ENCODE measurements at regions not wholly inside any gene's neighbourhood (a gene's known extent, or its start where the extent isn't known, plus 50 kb on each side); places are given as distances from the start of the nearest gene placed in this dataset.

DNA sequence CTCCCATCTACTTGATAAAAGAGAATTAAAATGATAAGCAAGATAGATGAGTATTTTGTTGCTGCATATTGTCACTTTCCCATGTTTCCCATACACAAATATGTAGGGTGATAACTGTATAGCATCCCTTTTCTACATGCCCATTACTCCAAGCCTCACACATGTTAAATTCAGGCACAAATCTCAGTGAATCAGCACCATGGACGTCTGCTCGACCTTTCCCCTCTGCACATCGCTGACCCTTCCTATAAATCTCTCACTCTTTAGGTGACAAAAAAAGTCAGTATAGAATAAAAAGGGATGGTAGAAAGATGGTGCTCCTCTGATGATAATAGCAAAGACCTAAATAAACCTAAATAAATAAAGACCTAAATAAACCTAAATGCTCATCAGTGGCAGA is 1097.7 kb upstream of the C9orf72 start:
- POLR2A ChIA-PET: no interaction called here
- ATAC-seq: no peak
- H3K4me3 ChIP-seq (ENCODE audit: low read length): no peak overlapping the region
- no peaks in the 10 kb centered on the region for H3K27me3 ChIP-seq (ENCODE audit: control insufficient read depth in 2 of 2, insufficient read depth in 2 of 2, low read length in 2 of 2)
- H3K36me3 ChIP-seq (ENCODE audit: control insufficient read depth in 2 of 3, insufficient read depth in 3 of 3, low read length in 3 of 3): no peaks in the 10 kb centered on the region
- H3K4me1 Mint-ChIP-seq: no peaks in the 10 kb centered on the region
- no peak overlapping the region for H3K27ac Mint-ChIP-seq
- no peak overlapping the region for H3K27ac ChIP-seq (ENCODE audit: low read depth, low read length)
- no peaks in the 10 kb centered on the region for H3K4me1 ChIP-seq (ENCODE audit: control insufficient read depth in 2 of 2, insufficient read depth in 2 of 2, low read length in 2 of 2)
- H3K9me3 Mint-ChIP-seq: peaks cover 0 to 5% (median 0%) of the 10 kb centered on the region in 11 donors
- H3K27me3 Mint-ChIP-seq: no peaks in the 10 kb centered on the region
- intact Hi-C loops (cut with micrococcal nuclease): no loop called here
- no peak for DNase-seq
- CTCF ChIA-PET: no interaction called here
- no peak overlapping the region for H3K4me3 Mint-ChIP-seq
- H3K9me3 ChIP-seq (ENCODE audit: control insufficient read depth in 2 of 3, low read length in 3 of 3): no peaks in the 10 kb centered on the region
- no peaks in the 10 kb centered on the region for H3K36me3 Mint-ChIP-seq

DNA sequence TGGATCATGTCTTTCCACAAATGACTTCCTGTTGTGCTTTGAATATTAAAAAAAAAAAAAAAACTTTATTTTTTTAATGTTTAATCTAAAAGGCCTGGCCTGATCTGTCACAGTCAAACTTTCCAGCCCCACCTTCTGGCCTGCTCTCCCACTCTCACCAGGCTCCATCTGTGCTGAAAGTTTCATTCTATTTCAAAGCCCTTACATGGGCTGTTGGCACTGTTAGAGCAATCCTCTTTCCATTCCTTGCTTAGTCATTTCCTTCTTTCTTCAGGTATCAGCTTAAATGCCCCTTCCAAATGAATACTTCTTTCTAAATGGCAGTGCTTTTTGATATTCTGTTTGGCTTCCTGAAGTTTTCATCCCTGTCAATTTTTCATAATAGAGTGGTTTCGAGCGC is 1104.8 kb upstream of the C9orf72 start:
- H3K4me3 Mint-ChIP-seq: no peak overlapping the region
- DNase-seq (no peak), ATAC-seq (no peak)
- Histone ChIP-seq H3K27ac (ENCODE audit: low read depth, low read length) (no peak overlapping the region), H3K4me3 (ENCODE audit: low read length) (no peak overlapping the region), H3K36me3 (ENCODE audit: control insufficient read depth in 2 of 3, insufficient read depth in 3 of 3, low read length in 3 of 3) (no peaks in the 10 kb centered on the region), H3K9me3 (ENCODE audit: control insufficient read depth in 2 of 3, low read length in 3 of 3) (no peaks in the 10 kb centered on the region), H3K4me1 (ENCODE audit: control insufficient read depth in 2 of 2, insufficient read depth in 2 of 2, low read length in 2 of 2) (no peaks in the 10 kb centered on the region), H3K27me3 (ENCODE audit: control insufficient read depth in 2 of 2, insufficient read depth in 2 of 2, low read length in 2 of 2) (no peaks in the 10 kb centered on the region)
- CTCF ChIA-PET: no interaction called here
- peaks cover 0 to 2% (median 0%) of the 10 kb centered on the region in 11 donors for H3K9me3 Mint-ChIP-seq
- POLR2A ChIA-PET: no interaction called here
- no peaks in the 10 kb centered on the region for H3K4me1 Mint-ChIP-seq
- no peaks in the 10 kb centered on the region for H3K36me3 Mint-ChIP-seq
- intact Hi-C loops (cut with micrococcal nuclease): no loop called here
- H3K27ac Mint-ChIP-seq: no peak overlapping the region
- H3K27me3 Mint-ChIP-seq: no peaks in the 10 kb centered on the region

DNA sequence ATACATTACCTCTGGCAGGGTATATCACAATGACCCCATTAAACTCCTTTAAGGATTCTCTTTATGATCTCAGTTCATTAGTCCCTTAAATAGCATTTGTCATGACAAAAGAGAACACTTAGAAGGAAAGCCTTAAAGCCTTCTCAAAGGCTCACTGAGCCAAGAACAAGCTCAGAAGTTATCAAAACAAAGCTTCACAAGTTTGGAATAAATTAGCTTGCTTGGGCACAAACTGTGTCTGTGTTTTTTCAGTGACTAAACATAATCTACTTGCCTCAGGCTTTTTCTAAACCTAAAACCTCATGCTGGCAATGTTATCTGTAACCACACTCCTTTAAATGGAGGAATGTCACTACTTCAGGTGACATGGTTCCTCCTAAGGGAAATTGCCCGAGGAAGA is 1114.9 kb upstream of the C9orf72 start:
- ChIA-PET POLR2A (no interaction called here), CTCF (no interaction called here)
- no peak for DNase-seq
- no peak overlapping the region for H3K4me3 ChIP-seq (ENCODE audit: low read length)
- H3K36me3 ChIP-seq (ENCODE audit: control insufficient read depth in 2 of 3, insufficient read depth in 3 of 3, low read length in 3 of 3): no peaks in the 10 kb centered on the region
- H3K9me3 Mint-ChIP-seq: peaks cover 0 to 29% (median 7%) of the 10 kb centered on the region in 11 donors
- H3K9me3 ChIP-seq (ENCODE audit: control insufficient read depth in 2 of 3, low read length in 3 of 3): no peaks in the 10 kb centered on the region
- H3K27ac Mint-ChIP-seq: no peak overlapping the region
- no peaks in the 10 kb centered on the region for H3K36me3 Mint-ChIP-seq
- no peaks in the 10 kb centered on the region for H3K27me3 ChIP-seq (ENCODE audit: control insufficient read depth in 2 of 2, insufficient read depth in 2 of 2, low read length in 2 of 2)
- intact Hi-C loops (cut with micrococcal nuclease): no loop called here
- no peak overlapping the region for H3K4me3 Mint-ChIP-seq
- H3K4me1 Mint-ChIP-seq: no peaks in the 10 kb centered on the region
- no peaks in the 10 kb centered on the region for H3K27me3 Mint-ChIP-seq
- H3K27ac ChIP-seq (ENCODE audit: low read depth, low read length): no peak overlapping the region
- ATAC-seq: no peak
- H3K4me1 ChIP-seq (ENCODE audit: control insufficient read depth in 2 of 2, insufficient read depth in 2 of 2, low read length in 2 of 2): no peaks in the 10 kb centered on the region

DNA sequence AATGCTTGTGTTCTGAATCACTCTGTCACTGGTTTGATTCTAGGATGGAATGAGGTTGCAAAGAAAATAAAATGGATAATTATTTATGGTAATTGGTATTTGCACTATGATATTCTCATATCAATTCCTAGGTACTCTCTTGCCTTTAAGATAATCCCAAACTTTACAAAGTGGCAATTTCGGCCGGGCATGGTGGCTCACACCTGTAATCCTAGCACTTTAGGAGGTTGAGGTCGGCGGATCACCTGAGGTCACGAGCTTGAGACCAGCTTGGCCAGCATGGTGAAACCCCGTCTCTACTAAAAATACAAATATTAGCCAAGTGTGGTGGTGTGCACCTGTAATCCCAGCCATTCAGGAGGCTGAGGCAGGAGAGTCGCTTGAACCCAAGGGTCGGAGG is 1118.7 kb upstream of the C9orf72 start:
- POLR2A ChIA-PET: no interaction called here

DNA sequence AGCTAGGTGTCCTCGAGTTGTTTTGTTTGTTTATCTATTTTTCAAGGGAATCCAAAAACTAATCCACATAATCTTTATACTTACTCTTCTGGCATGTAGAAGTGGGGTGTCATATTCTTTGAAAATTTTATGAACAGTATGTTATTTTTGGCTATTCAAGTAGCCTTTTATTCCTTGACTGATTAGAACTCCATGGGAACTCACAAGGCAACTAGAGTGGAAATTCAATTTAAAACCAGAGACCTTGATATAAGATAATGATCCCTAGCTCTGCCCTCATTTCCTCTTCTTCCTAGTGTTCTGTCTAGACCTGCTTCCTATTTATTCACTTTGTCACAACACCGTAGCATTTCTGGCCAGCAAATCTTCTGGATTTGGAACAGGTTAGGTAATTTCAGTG is 1123.7 kb upstream of the C9orf72 start:
- Histone ChIP-seq H3K27ac (ENCODE audit: low read depth, low read length) (no peak overlapping the region), H3K27me3 (ENCODE audit: control insufficient read depth in 2 of 2, insufficient read depth in 2 of 2, low read length in 2 of 2) (no peaks in the 10 kb centered on the region), H3K4me3 (ENCODE audit: low read length) (no peak overlapping the region), H3K4me1 (ENCODE audit: control insufficient read depth in 2 of 2, insufficient read depth in 2 of 2, low read length in 2 of 2) (no peaks in the 10 kb centered on the region), H3K9me3 (ENCODE audit: control insufficient read depth in 2 of 3, low read length in 3 of 3) (no peaks in the 10 kb centered on the region), H3K36me3 (ENCODE audit: control insufficient read depth in 2 of 3, insufficient read depth in 3 of 3, low read length in 3 of 3) (no peaks in the 10 kb centered on the region)
- Mint-ChIP-seq H3K4me1 (no peaks in the 10 kb centered on the region), H3K4me3 (no peak overlapping the region), H3K9me3 (peaks cover 3 to 26% (median 12%) of the 10 kb centered on the region in 11 donors), H3K27me3 (no peaks in the 10 kb centered on the region), H3K27ac (no peak overlapping the region), H3K36me3 (no peaks in the 10 kb centered on the region)
- ChIA-PET POLR2A (no interaction called here), CTCF (no interaction called here)
- intact Hi-C loops (cut with micrococcal nuclease): no loop called here
- DNase-seq (no peak), ATAC-seq (no peak)

More for the DNA sequence above, 1118.7 kb upstream of the C9orf72 start:
- Histone ChIP-seq H3K27ac (ENCODE audit: low read depth, low read length) (no peak overlapping the region), H3K36me3 (ENCODE audit: control insufficient read depth in 2 of 3, insufficient read depth in 3 of 3, low read length in 3 of 3) (no peaks in the 10 kb centered on the region), H3K4me1 (ENCODE audit: control insufficient read depth in 2 of 2, insufficient read depth in 2 of 2, low read length in 2 of 2) (no peaks in the 10 kb centered on the region), H3K9me3 (ENCODE audit: control insufficient read depth in 2 of 3, low read length in 3 of 3) (no peaks in the 10 kb centered on the region), H3K27me3 (ENCODE audit: control insufficient read depth in 2 of 2, insufficient read depth in 2 of 2, low read length in 2 of 2) (no peaks in the 10 kb centered on the region), H3K4me3 (ENCODE audit: low read length) (no peak overlapping the region)
- no peaks in the 10 kb centered on the region for H3K27me3 Mint-ChIP-seq
- no peak overlapping the region for H3K4me3 Mint-ChIP-seq
- no peak overlapping the region for H3K27ac Mint-ChIP-seq
- intact Hi-C loops (cut with micrococcal nuclease): no loop called here
- no peaks in the 10 kb centered on the region for H3K36me3 Mint-ChIP-seq
- ATAC-seq: no peak
- peaks cover 0 to 22% (median 4%) of the 10 kb centered on the region in 11 donors for H3K9me3 Mint-ChIP-seq
- no peak for DNase-seq
- no peaks in the 10 kb centered on the region for H3K4me1 Mint-ChIP-seq
- CTCF ChIA-PET: no interaction called here

DNA sequence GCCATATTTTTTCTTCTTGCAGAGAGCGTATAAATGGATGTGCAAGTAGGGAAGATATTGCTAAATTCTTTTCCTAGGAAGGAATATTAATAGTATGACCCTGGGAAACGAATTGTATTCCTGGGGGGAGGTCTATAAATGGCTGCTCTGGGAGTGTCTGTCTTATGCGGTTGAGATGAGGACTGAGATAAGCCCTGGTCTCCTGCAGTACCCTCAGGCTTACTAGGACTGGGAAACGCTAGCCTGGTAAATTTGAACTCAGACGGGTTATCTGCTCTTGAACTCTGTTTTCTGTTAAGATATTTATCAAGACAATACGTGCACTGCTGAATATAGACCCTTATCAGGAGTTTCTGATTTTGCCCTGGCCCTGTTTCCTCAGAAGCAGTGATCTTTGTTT is 1126.4 kb upstream of the C9orf72 start:
- H3K27me3 Mint-ChIP-seq: no peaks in the 10 kb centered on the region
- Histone ChIP-seq H3K4me3 (ENCODE audit: low read length) (no peak overlapping the region), H3K4me1 (ENCODE audit: control insufficient read depth in 2 of 2, insufficient read depth in 2 of 2, low read length in 2 of 2) (no peaks in the 10 kb centered on the region), H3K36me3 (ENCODE audit: control insufficient read depth in 2 of 3, insufficient read depth in 3 of 3, low read length in 3 of 3) (no peaks in the 10 kb centered on the region), H3K27me3 (ENCODE audit: control insufficient read depth in 2 of 2, insufficient read depth in 2 of 2, low read length in 2 of 2) (no peaks in the 10 kb centered on the region), H3K27ac (ENCODE audit: low read depth, low read length) (no peak overlapping the region), H3K9me3 (ENCODE audit: control insufficient read depth in 2 of 3, low read length in 3 of 3) (no peaks in the 10 kb centered on the region)
- no peak for ATAC-seq
- DNase-seq: no peak
- H3K4me3 Mint-ChIP-seq: no peak overlapping the region
- no peaks in the 10 kb centered on the region for H3K36me3 Mint-ChIP-seq
- ChIA-PET CTCF (no interaction called here), POLR2A (no interaction called here)
- no peaks in the 10 kb centered on the region for H3K4me1 Mint-ChIP-seq
- H3K27ac Mint-ChIP-seq: no peak overlapping the region
- H3K9me3 Mint-ChIP-seq: peaks cover 3 to 40% (median 14%) of the 10 kb centered on the region in 11 donors
- intact Hi-C loops (cut with micrococcal nuclease): no loop called here

DNA sequence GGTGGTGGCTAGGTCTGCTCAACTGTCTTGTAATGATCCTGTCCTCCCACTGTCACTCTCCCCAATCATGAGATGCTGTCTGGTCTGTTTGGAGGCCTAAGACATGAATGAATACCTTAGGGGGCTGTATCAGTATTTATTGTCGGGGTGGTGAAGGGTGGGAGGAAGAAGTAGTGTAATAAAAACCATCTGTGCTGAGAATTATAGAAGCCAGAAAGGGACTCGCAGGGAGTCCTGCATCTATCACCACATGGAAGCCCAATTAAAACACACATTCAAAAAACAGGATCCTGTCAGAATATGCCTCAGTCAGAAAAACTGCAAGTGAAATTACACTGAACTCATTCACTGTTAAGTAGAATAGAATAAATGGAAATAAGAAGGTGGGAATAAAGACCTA is 1134.3 kb upstream of the C9orf72 start:
- ATAC-seq (no peak), DNase-seq (no peak)
- H3K4me3 Mint-ChIP-seq: no peak overlapping the region
- peaks cover 0 to 20% (median 4%) of the 10 kb centered on the region in 11 donors for H3K9me3 Mint-ChIP-seq
- Histone ChIP-seq H3K27me3 (ENCODE audit: control insufficient read depth in 2 of 2, insufficient read depth in 2 of 2, low read length in 2 of 2) (no peaks in the 10 kb centered on the region), H3K36me3 (ENCODE audit: control insufficient read depth in 2 of 3, insufficient read depth in 3 of 3, low read length in 3 of 3) (no peaks in the 10 kb centered on the region), H3K4me3 (ENCODE audit: low read length) (no peak overlapping the region), H3K4me1 (ENCODE audit: control insufficient read depth in 2 of 2, insufficient read depth in 2 of 2, low read length in 2 of 2) (no peaks in the 10 kb centered on the region), H3K9me3 (ENCODE audit: control insufficient read depth in 2 of 3, low read length in 3 of 3) (no peaks in the 10 kb centered on the region), H3K27ac (ENCODE audit: low read depth, low read length) (no peak overlapping the region)
- H3K36me3 Mint-ChIP-seq: no peaks in the 10 kb centered on the region
- no peaks in the 10 kb centered on the region for H3K4me1 Mint-ChIP-seq
- H3K27me3 Mint-ChIP-seq: no peaks in the 10 kb centered on the region
- POLR2A ChIA-PET: no interaction called here
- intact Hi-C loops (cut with micrococcal nuclease): no loop called here
- no peak overlapping the region for H3K27ac Mint-ChIP-seq
- CTCF ChIA-PET: no interaction called here
